HG02973 (cell line): ENCODE measurements at regions not wholly inside any gene's neighbourhood (a gene's known extent, or its start where the extent isn't known, plus 50 kb on each side); places are given as distances from the start of the nearest gene placed in this dataset.
"Not testable (repeated sequence)": the region's sequence is repeated elsewhere in the genome, so short reads cannot be mapped to it uniquely, and the experiment has no call there.

ENCODE experiments used
- ATAC-seq: cut with Tn5 transposase; IDR thresholded peaks from one replicate; pipeline ENCODE4 v1.9.1; 2021; ENCODE audit warnings: moderate library complexity; ENCODE audit not compliant: unreplicated experiment

GRCh38 chr6:86738078-86738477 lies 199.2 kb upstream of the HTR1E start:
- ATAC-seq: no peak

DNA sequence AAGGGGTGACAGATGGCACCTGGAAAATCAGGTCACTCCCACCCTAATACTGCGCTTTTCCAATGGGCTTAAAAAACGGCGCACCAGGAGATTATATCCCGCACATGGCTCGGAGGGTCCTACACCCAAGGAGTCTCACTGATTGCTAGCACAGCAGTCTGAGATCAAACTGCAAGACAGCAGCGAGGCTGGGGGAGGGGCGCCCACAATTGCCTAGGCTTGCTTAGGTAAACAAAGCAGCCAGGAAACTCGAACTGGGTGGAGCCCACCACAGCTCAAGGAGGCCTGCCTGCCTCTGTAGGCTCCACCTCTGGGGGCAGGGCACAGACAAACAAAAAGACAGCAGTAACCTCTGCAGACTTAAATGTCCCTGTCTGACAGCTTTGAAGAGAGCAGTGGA lies 205.7 kb upstream of the HTR1E start:
- ATAC-seq: not testable (repeated sequence)

DNA sequence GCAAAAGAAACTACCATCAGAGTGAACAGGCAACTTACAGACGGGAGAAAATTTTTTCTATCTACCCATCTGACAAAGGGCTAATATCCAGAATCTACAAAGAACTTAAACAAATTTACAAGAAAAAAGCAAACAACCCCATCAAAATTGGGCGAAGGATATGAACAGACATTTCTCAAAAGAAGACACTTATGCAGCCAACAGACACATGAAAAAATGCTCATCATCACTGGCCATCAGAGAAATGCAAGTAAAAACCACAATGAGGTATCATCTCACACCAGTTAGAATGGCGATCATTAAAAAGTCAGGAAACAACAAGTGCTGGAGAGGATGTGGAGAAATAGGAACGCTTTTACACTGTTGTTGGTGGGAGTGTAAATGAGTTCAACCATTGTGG lies 206.6 kb upstream of the HTR1E start:
- not testable (repeated sequence) for ATAC-seq

- ATAC-seq: no peak
Measured at GRCh38 chr6:86730216-86730615, 207.1 kb upstream of the HTR1E start.

- no peak for ATAC-seq
Measured at GRCh38 chr6:86728976-86729375, 208.4 kb upstream of the HTR1E start.

DNA sequence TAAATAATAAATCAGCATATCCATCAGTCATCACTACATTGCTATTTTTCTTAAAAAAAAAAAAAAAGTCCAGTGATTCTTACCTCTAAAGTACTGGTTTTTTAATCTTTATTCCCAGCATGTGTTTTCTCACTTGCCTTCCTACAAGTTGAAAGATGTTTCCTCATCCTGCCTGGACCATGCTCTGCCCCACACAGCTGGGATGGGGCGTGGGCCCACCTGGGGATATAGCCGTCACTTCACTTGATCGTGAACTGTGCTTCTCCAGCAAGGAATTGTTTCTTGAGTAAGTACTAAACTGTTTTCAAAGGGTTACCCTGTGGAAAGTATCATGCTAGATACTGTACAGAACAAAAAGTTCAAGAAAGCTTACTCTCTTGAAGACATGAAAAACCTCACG lies 212.6 kb upstream of the HTR1E start:
- no peak for ATAC-seq

DNA sequence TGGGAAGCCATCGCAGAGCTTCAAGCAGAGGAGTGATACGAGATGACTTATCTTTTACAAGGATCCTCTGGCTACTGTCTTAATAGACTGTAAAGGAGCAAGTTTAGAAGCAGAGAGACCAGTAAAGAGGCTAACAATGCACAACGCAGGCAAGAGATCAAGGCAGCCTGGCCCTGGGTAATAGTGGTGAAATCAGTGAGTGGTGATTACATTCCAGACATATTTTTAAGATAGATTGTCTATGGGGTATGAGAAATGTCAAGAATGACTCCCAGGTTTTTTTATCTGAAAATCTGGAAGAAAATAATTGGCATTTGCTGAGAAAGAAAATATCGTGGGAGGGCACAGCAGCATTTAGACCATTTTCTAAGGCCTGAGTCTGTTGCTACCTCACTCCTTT lies 213.6 kb upstream of the HTR1E start:
- ATAC-seq: no peak

DNA sequence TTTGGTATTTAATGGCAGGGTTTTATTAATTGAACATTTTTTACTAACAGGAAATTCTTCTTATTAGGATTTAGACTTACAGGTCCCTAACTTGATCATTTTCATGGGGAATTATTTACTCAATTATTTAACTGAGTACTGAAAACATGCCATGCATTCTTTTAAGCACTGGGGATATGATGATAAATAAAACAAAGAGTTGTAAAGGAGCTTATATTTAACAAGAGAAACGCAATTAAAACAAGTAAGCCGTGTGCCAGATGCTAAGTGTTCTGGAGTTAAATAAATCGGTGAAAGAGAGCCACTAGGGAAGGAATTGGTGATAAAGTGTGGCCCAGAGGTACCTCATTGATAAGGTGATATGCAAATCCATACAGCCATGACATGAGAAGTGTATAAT lies 214.2 kb upstream of the HTR1E start:
- no peak for ATAC-seq

- no peak for ATAC-seq
Measured at GRCh38 chr6:86722131-86722530, 215.2 kb upstream of the HTR1E start.

DNA sequence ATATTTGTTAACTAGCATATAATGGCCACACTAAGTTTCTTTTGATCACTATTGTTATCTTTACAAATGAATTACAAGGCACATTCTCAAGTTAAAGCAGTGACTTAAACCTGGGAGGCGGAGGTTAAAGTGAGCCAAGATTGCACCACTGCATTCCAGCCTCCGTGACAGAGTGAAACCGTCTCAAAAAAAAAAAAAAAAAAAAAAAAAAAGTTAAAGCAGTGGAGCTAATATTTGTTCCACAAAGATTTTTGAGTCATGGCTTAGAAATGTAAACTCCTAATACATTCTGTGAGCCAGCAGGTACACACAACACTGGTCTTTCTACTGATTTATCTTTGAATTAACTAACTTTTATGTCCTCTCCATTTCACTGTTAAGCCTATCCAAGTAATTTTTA lies 221.7 kb upstream of the HTR1E start:
- no peak for ATAC-seq

DNA sequence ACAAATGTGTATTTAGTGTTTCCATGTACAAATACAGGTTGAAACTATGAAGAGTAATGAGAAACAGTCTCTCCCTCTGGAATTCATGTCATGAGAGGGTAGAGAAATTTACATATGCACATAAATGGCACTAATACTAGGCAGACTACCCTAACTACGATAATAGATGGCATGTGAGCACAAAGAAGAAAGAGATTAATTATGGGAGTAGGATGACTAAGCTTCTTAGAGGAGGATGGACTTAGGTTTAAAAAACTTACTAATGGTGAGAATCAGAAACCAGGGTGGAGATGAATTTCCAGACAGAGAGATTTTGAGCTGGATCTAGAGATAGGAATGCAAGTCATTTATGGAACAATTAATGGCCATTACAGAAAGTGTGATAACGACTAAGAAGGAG lies 225.3 kb upstream of the HTR1E start:
- ATAC-seq: no peak

GRCh38 chr6:86707545-86708120 lies 229.7 kb upstream of the HTR1E start:
- ATAC-seq: no peak

DNA sequence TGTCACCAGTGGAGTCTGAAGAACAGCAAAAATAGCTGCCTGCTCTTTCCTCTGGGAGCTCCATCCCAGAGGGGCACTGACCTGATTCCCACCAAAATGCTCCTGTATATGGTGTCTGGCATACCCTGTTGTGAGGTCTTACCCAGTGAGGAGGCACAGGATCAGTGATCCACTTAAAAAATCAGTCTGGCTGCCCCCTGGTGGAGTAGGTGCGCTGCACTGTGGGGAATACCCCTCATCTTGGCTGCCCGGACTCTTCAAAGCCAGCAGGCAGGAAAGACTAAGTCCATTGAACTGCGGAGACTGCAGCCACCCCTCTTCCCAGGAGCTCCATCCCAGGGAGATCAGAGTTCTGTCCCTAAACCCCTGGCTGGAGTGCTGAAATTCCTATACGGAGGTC lies 230.9 kb upstream of the HTR1E start:
- no peak for ATAC-seq

- not testable (repeated sequence) for ATAC-seq
Measured at GRCh38 chr6:86701228-86701627, 236.1 kb upstream of the HTR1E start.

DNA sequence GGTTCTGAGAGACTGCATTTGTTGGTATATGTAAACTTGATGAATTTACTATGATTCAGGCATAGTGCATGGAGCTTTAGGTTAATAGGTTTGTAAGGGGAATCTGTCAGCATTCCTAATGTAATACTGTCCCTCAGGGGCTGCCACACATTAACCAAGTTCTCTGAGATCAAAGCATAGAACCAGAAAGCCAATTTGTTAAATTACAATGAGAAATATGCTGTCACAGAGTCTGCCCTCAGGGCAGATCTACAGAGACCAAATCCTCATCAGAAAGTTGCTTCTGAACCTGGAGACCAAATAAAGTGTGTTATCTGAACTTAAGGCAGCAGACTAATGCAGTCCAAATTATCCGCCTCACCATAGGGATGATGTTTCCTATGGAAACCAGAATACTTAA lies 250.8 kb upstream of the HTR1E start:
- ATAC-seq: no peak

DNA sequence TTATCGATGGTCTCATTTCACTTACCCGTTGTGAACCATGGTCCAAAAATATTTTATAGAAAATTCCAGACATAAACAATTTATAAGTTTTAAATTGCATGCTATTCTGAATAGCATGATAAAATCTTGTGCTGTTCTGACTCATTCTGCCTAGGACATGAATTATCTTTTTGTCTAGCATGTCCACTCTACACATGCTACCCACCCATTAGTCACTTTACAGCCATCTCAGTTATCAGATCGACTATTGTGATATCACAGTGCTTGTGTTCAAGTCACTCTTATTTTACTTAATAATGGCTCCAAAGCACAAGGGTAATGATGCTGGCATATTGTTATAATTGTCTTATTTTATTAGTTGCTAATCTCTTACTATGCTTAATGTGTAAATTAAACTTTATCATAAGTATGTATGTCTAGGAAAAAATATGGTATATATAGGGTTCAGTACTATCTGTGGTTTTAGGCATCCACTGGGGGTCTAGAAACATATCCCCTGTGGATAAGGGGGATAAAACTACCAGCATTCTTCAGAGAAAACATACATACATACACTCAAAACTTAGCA lies 252.0 kb upstream of the HTR1E start:
- ATAC-seq: no peak

DNA sequence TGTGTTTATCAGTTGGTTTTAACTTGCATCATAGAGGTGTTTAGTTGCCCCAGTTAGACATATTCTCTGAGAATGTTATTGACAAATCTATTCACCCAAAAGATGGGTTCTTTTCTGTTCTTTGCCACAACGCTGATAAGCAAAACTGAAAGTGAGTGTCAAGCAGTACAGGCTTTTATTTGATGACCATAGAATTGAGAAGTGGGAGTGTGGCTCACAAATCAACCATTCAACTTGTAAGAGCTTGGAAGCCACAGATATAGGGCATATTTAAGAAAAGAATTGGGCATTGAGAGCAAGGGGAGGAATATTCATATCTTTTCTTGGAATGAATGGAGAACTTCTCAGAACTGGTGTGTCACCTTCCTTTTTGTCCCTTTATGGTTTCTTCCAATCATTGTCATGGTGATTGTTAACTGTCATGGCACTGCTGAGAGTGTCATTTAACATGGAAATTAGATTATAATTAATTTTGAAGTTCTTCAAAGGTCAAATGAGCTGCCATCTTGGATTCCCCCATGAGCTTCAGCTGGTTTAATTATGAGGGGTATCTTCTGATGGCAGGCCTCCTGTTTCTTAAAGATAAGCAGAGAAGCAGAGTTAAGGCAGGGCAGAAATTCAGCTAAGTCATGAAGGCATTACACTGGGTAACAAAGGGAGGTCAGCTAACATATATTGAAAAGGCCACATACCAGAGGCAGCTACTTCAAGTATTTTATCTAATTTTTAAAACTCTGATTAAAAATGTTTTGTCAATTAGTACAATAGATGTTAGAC lies 254.0 kb upstream of the HTR1E start:
- ATAC-seq: no peak

GRCh38 chr6:86682297-86682696 lies 255.0 kb upstream of the HTR1E start:
- ATAC-seq: no peak

DNA sequence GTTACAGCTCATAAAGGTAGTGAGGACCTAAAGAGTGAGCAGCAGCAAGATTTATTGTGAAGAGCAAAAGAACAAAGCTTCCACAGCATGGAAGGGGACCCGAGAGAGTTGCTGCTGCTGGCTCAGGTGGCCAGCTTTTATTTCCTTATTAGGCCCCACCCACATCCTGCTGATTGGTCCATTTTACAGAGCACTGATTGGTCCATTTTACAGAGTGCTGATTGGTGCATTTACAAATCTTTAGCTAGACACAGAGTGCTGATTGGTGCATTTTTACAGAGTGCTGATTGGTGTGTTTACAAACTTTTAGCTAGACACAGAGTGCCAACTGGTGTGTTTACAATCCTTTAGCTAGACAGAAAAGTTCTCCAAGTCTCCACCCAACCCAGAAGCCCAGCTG lies 256.2 kb upstream of the HTR1E start:
- ATAC-seq: not testable (repeated sequence)

GRCh38 chr6:86672125-86672524 lies 265.2 kb upstream of the HTR1E start:
- not testable (repeated sequence) for ATAC-seq

GRCh38 chr6:86657192-86657591 lies 280.1 kb upstream of the HTR1E start:
- ATAC-seq: no peak

DNA sequence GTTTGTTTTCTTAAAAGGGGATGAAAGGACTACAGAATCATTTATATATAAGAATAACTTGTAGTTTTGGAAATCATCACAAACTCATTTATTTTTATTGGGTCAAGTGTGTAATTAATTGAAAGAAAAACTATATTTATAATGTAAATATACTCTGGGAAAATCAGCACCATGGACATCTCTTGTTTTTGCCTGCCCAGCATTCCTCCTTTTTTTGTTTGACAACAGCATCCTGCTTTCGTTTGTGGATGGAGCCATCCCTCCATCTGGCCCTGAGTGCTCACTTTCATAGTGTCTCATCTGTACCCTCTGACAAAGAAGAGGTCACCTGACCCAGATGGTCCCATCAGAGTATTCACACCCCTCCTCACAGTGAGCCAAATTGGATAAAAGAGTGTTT lies 308.2 kb upstream of the HTR1E start:
- ATAC-seq: no peak

GRCh38 chr6:86619428-86619827 lies 317.9 kb upstream of the HTR1E start:
- ATAC-seq: no peak
